K562 (cell line): ENCODE measurements at regions not wholly inside any gene's neighbourhood (a gene's known extent, or its start where the extent isn't known, plus 50 kb on each side); places are given as distances from the start of the nearest gene placed in this dataset.
A peak's percentile ranks its signal among the peaks of the same experiment; 100 is the strongest.

Experiments used
- CCNT2 ChIP-seq: IDR thresholded peaks from 2 replicates; pipeline ENCODE4 v1.6.1; 2011; ENCODE audit warnings: borderline replicate concordance, low read depth, mild to moderate bottlenecking, moderate library complexity, mixed read lengths, low read length; ENCODE audit not compliant: insufficient read length; ENCODE audit errors: extremely low read depth
- CREBBP ChIP-seq: IDR thresholded peaks from one replicate; pipeline ENCODE4 v1.6.1; 2012; ENCODE audit warnings: low read depth, mild to moderate bottlenecking, control low read depth, inconsistent platforms, low read length
- DPF2 ChIP-seq: fragments of 450-650 bp; IDR thresholded peaks from 2 replicates; pipeline ENCODE4 v1.6.1; 2016
- ELK1 ChIP-seq: sonication (generic); formaldehyde crosslinking; IDR thresholded peaks from 2 replicates; pipeline ENCODE4 v1.8.1; 2022; ENCODE audit warnings: missing genetic modification reagents
- ETV1 ChIP-seq: fragments of 450-650 bp; conservative IDR thresholded peaks from 2 replicates; pipeline ENCODE4 v1.6.1; 2016; ENCODE audit warnings: missing genetic modification characterization, control low read depth, low read depth, missing compliant biosample characterization
- KDM1A ChIP-seq, 2 experiments: fragments of 450-650 bp; IDR thresholded peaks; 2 replicates each; pipeline ENCODE4 v1.6.1; 2016; ENCODE audit warnings: mild to moderate bottlenecking in 2 of 2
- MAZ ChIP-seq, 2 experiments: fragments of 450-650 bp in 1 of 2; sonication (generic) in 1 of 2; formaldehyde crosslinking; IDR thresholded peaks in 1 of 2; conservative IDR thresholded peaks in 1 of 2; 2 replicates each; pipeline versions ENCODE4 v1.4.0 to v1.5.0; 2020; ENCODE audit warnings: mild to moderate bottlenecking in 1 of 2, missing genetic modification reagents in 1 of 2
- MBD2 ChIP-seq: sonication (generic); IDR thresholded peaks from 2 replicates; pipeline ENCODE4 v1.6.1; 2016; ENCODE audit warnings: low read depth, borderline replicate concordance
- NCOR1 ChIP-seq: fragments of 450-650 bp; IDR thresholded peaks from 2 replicates; pipeline ENCODE4 v1.6.1; 2016; ENCODE audit warnings: mild to moderate bottlenecking, moderate library complexity
- RCOR1 ChIP-seq, 2 experiments: IDR thresholded peaks; 2 replicates each; pipeline ENCODE4 v1.6.1; 2012; ENCODE audit warnings: low read depth in 2 of 2, low read length in 2 of 2, borderline replicate concordance in 1 of 2, improper control_type of control experiment in 1 of 2
- STAT5A ChIP-seq: IDR thresholded peaks from 2 replicates; pipeline ENCODE4 v1.6.1; 2012; ENCODE audit warnings: low read length, inconsistent platforms, borderline replicate concordance
- ZFP36 ChIP-seq: fragments of 150-350 bp; IDR thresholded peaks from 2 replicates; pipeline ENCODE4 v1.6.1; 2018; ENCODE audit warnings: low read length, low read depth; ENCODE audit not compliant: partially characterized antibody
- ZFX ChIP-seq: sonication (generic); formaldehyde crosslinking; IDR thresholded peaks from 2 replicates; pipeline ENCODE4 v1.8.0; 2022; ENCODE audit warnings: mild to moderate bottlenecking, missing genetic modification reagents, moderate library complexity
- ZMIZ1 ChIP-seq, 2 experiments: fragments of 150-350 bp in 1 of 2; IDR thresholded peaks; 2 replicates each; pipeline ENCODE4 v1.6.1; 2012 to 2016; ENCODE audit warnings: low read depth in 2 of 2, low read length in 2 of 2, mild to moderate bottlenecking in 1 of 2, moderate library complexity in 1 of 2
- ZNF175 ChIP-seq: fragments of 200-800 bp; sonication (Bioruptor generic); IDR thresholded peaks from 2 replicates; pipeline ENCODE4 v1.6.1; 2016; ENCODE audit warnings: low read depth, mild to moderate bottlenecking, missing genetic modification characterization, missing compliant biosample characterization
- ZNF449 ChIP-seq: fragments of 250-450 bp; sonication (Bioruptor Pico); IDR thresholded peaks from 2 replicates; pipeline ENCODE4 v1.8.0; 2022; ENCODE audit warnings: moderate library complexity, mild to moderate bottlenecking, inconsistent platforms

- TF ChIP-seq CCNT2 = peak; percentile 76
- TF ChIP-seq MBD2 = 0 out of 2 replicates have a peak, but pooled peaks have one; percentile 19
- TF ChIP-seq STAT5A = peak; percentile 73; the same call in 1 of the 2 replicates
- 0 out of 2 replicates have a peak, but pooled peaks have one; percentile 63 for TF ChIP-seq ZNF175 (CRISPR knock-in tag)
- TF ChIP-seq ZMIZ1 (IDR thresholded peaks at IDR 0.05; ENCODE audit: low read depth in 2 of 2, low read length in 2 of 2) = 0 out of 4 replicates have a peak, but pooled peaks of 1 of the 2 experiments have one; percentile 57
- TF ChIP-seq ELK1 (CRISPR knock-in tag) = no peak
- TF ChIP-seq ZFP36 = peak; percentile 45
- 0 out of 2 replicates have a peak, but pooled peaks have one; percentile 48 for TF ChIP-seq ETV1 (tag)
- TF ChIP-seq RCOR1 (IDR thresholded peaks at IDR 0.05; ENCODE audit: borderline replicate concordance in 1 of 2, low read depth in 2 of 2, low read length in 2 of 2) = peak in 1 of 2 experiments; percentile 69; a peak in 2 of 4 replicates
- peak; percentile 88 for TF ChIP-seq NCOR1
- no peak for TF ChIP-seq CREBBP
- TF ChIP-seq KDM1A (IDR thresholded peaks at IDR 0.05) = peak in 1 of 2 experiments; percentile 63; a peak in 1 of 4 replicates
- TF ChIP-seq DPF2 = peak; percentile 73
- TF ChIP-seq ZFX (CRISPR knock-in tag) = peak; percentile 71
- TF ChIP-seq ZNF449 (CRISPR knock-in tag) = peak; percentile 26; the same call in 1 of the 2 replicates
- TF ChIP-seq MAZ (CRISPR knock-in tag; conservative IDR thresholded peaks at IDR 0.05 in 1 of 2, IDR thresholded peaks at IDR 0.05 in 1 of 2) = 0 out of 4 replicates have a peak, but pooled peaks of 1 of the 2 experiments have one; percentile 27
Observed at GRCh38 chr2:9714630-9715214, 83.9 kb upstream of the YWHAQ start (continued).
